SH-SY5Y (cell line): ENCODE measurements at regions not wholly inside any gene's neighbourhood (a gene's known extent, or its start where the extent isn't known, plus 50 kb on each side); places are given as distances from the start of the nearest gene placed in this dataset.

Experiments used
- GATA2 ChIP-seq: IDR thresholded peaks from 2 replicates; pipeline ENCODE4 v1.6.1; 2011; ENCODE audit warnings: mild to moderate bottlenecking, low read depth, low read length
- GATA3 ChIP-seq: IDR thresholded peaks from 2 replicates; pipeline ENCODE4 v1.6.1; 2011; ENCODE audit warnings: low read depth, mild to moderate bottlenecking, low read length, moderate library complexity

DNA sequence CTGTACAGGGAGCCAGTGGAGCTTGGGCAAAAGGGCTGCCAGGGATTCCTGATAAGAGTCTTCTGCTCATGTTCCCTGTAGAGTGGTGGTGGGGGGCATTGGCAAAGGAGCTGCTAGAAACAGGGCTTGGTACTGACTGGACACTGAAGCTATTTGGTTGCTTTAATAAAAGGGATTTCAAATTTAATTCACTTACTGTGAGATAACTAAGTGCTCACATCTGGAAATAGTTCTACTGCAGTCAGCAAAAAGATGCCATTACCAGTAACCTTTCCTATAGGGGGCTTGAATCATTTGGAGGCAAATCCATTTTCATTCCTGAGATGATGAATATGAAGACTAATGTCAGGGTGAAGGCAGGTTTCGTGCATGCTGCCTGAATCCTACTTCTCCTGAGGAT is 94.3 kb upstream of the DOCK10 start:
- TF ChIP-seq GATA2 (no peak), GATA3 (no peak)
